ENCODE measurements at regions not wholly inside any gene's neighbourhood (a gene's known extent, or its start where the extent isn't known, plus 50 kb on each side); places are given as distances from the start of the nearest gene placed in this dataset.
A peak's percentile ranks its signal among the peaks of the same experiment; 100 is the strongest.

DNA sequence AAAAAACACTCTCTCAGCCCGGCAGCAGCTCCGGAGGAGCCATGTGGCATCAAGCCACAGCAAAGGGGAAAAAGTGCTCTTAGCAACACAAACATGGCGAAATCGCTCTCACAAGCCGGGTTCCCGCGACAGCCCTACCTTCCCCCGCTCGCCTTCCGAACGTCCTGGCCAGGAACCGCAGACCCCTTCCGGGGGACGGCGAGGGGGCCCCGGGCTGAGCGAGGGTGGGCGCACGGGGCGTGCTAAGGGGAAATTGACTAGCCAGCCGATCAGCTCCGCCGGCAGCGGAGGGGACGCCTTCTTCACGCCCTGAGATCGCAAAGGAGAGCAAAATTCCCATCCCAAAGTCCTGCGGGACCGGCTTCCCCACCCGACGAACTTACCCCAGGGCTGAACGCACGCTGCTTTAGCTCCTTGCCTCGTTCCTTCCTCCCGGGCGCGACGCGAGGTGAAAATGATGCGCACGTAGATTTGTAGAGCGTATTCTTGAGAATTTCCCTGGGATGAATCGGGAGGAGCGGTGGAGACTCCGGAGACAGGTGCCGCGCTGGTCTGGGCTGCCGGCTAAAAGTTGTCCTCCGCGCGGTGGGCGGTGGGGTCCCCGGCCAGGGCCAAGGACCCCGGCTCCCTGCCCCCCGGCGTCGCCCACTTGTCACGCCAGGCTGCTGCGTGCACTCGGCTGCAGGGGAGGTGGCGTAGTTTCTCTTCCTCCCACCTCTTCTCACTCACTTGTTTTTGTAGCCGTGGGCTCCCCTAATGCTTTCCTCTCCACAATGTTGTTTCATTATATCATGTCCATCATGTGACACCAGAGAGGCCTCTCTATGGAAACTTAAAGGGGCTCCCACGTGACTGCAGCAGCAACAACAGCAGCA lies 220.1 kb upstream of the MKLN1 start:
- peak; percentile 91 for DNase-seq

DNA sequence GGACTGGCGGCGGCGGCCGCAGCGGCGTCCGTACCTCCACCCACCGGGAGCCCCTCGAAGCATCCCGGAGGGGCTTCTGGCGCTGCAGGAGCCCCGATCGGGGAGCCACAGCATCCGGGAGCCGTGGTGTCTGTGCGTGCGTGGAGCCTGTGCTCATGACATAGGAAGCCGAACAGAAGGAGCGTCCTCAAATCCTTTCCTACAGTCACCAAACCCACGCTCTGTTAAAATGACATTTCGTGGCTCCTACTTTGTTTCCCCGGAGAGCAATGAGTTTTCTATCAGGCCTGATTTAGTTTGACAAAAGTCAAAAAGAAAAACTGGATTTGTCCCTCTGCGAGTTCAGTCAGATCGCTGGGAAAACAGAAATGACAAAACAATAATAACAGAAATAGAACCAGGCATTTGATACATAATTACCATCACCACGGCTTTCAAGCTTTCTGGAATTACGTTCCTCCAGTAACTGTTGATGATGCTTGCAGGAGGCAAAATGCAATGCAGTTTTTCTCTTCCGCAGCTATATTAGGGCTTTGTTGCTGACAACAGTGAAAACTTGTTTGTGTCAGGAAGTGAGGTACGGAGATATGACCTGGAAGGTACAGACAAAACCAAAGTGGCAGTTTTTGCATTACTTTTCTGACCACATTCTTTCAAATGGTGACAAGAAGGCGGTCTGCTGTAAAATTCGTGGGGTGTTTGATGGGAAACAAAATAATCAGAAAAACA lies 219.3 kb upstream of the MKLN1 start:
- no peaks in the 10 kb centered on the region for H3K9me3 ChIP-seq
- no peak for DNase-seq
- intact Hi-C loops (cut with DNase I) = loop anchor here (5.0 kb wide), 4 partner anchors 36 to 319 kb away; no protein-coding TSS in a partner anchor
- peak overlapping the region; percentile 78 to 99 (median 90) for H3K4me3 ChIP-seq
- 6 to 8% methylated on average over 30 of the region's 30 CpGs for WGBS, 2 donors
- TF ChIP-seq EP300 (IDR thresholded peaks at IDR 0.05) (no peak), POLR2AphosphoS5 (IDR thresholded peaks at IDR 0.05) (peak in 2 of 4 donors; percentile 11 to 34), POLR2A (IDR thresholded peaks at IDR 0.05) (no peak)
- TF ChIP-seq, protein P1, sequence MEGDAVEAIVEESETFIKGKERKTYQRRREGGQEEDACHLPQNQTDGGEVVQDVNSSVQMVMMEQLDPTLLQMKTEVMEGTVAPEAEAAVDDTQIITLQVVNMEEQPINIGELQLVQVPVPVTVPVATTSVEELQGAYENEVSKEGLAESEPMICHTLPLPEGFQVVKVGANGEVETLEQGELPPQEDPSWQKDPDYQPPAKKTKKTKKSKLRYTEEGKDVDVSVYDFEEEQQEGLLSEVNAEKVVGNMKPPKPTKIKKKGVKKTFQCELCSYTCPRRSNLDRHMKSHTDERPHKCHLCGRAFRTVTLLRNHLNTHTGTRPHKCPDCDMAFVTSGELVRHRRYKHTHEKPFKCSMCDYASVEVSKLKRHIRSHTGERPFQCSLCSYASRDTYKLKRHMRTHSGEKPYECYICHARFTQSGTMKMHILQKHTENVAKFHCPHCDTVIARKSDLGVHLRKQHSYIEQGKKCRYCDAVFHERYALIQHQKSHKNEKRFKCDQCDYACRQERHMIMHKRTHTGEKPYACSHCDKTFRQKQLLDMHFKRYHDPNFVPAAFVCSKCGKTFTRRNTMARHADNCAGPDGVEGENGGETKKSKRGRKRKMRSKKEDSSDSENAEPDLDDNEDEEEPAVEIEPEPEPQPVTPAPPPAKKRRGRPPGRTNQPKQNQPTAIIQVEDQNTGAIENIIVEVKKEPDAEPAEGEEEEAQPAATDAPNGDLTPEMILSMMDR (IDR thresholded peaks at IDR 0.05) = no peak
- no peaks in the 10 kb centered on the region for H3K36me3 ChIP-seq
- no peaks in the 10 kb centered on the region for H3K27me3 ChIP-seq
- H3K4me1 ChIP-seq = peaks cover 0 to 53% (median 47%) of the 10 kb centered on the region in 4 donors
- peak overlapping the region; percentile 95 to 100 (median 98) for H3K27ac ChIP-seq

More for the DNA sequence above, 220.1 kb upstream of the MKLN1 start:
- no peaks in the 10 kb centered on the region for H3K36me3 ChIP-seq
- H3K4me1 ChIP-seq = peaks cover 0 to 61% (median 55%) of the 10 kb centered on the region in 4 donors
- intact Hi-C loops (cut with DNase I) = loop anchor here (2.0 to 5.0 kb wide), 5 partner anchors 35 to 320 kb away; no protein-coding TSS in a partner anchor
- H3K27ac ChIP-seq = peak overlapping the region; percentile 95 to 100 (median 98)
- 0% methylated on average over 63 of the region's 63 CpGs for WGBS, 2 donors
- no peaks in the 10 kb centered on the region for H3K27me3 ChIP-seq
- TF ChIP-seq EP300 (IDR thresholded peaks at IDR 0.05) (peak in 1 of 4 donors; percentile 25), POLR2A (IDR thresholded peaks at IDR 0.05) (peak; percentile 67 to 80), POLR2AphosphoS5 (IDR thresholded peaks at IDR 0.05) (peak; percentile 84 to 98 (median 94))
- TF ChIP-seq, protein P1 (IDR thresholded peaks at IDR 0.05) = no peak
- H3K9me3 ChIP-seq = no peaks in the 10 kb centered on the region
- peak overlapping the region; percentile 78 to 99 (median 90) for H3K4me3 ChIP-seq

DNA sequence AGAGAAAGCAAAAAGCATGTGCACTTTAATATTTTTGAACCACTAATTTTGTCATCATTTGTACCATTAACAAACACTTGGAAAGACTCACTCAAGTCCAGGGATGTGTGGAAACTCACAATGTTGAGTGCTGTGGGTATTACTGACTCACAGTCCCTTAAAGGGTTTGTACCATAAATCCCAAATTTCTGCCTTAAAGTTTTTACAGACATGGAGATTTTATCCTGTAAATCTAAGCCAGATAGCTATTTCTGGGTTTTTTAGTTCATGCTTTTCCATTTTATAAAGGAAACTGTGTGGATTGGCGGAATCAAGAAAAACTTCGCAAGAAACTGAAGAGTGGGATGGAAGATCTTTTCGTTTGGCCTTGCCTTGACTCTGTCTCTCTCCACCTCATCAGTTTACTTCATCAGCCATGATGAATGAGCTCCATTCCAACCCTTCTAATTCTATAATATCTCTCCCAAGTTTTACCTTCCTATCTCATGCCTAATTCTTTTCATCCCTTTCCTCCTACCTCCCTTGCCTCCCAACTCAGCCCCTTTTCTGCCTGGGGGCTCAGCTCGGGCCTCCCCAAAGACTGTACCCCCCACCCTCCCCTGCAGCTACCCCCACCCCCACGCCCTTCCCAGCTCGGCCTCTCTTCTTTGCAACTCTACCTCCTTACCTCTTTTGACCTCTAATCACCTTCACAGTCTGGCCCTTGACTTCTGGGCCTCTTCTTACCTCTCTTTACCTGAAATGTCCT lies 218.5 kb upstream of the MKLN1 start:
- H3K27me3 ChIP-seq = no peaks in the 10 kb centered on the region
- no peaks in the 10 kb centered on the region for H3K9me3 ChIP-seq
- WGBS, 2 donors = 61 to 64% methylated on average over 6 of the region's 6 CpGs
- peak overlapping the region; percentile 78 to 99 (median 90) for H3K4me3 ChIP-seq
- intact Hi-C loops (cut with DNase I) = loop anchor here (5.0 kb wide), 4 partner anchors 37 to 318 kb away; no protein-coding TSS in a partner anchor
- no peak for DNase-seq
- H3K36me3 ChIP-seq = no peaks in the 10 kb centered on the region
- peaks cover 0 to 45% (median 39%) of the 10 kb centered on the region in 4 donors for H3K4me1 ChIP-seq
- peak overlapping the region; percentile 95 to 100 (median 98) for H3K27ac ChIP-seq
- TF ChIP-seq POLR2AphosphoS5 (IDR thresholded peaks at IDR 0.05) (no peak), POLR2A (IDR thresholded peaks at IDR 0.05) (no peak), EP300 (IDR thresholded peaks at IDR 0.05) (no peak)
- TF ChIP-seq, protein P1 (IDR thresholded peaks at IDR 0.05) = no peak

DNA sequence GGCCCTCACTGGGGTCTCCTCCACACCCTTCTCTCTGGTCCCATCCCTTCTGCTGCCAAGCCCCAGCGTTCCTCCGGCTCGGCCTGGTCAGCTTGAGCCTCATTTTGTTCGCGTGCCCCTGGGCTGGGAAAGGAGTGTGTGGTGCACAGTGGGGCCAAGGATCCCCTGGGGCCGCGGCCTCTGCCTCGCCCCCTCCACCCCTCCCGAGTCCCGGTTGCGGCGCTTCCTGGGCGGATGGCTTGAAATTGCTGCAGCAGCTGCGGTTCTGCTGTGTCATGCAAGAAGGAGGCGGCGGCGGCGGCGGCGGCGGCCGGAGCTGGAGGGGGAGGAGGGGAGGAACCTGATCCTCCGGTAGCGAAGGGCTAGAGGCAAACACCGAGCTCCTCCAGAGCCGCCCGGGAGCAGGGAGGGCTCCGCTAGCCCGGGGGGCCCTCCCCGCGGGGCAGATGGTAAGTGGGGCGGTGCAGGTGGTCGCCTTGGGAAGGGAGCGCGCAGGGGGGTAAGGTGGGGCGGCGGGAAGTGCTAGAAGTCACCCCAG lies 217.8 kb upstream of the MKLN1 start:
- peak overlapping the region; percentile 95 to 100 (median 98) for H3K27ac ChIP-seq
- peaks cover 0 to 39% (median 33%) of the 10 kb centered on the region in 4 donors for H3K4me1 ChIP-seq
- no peaks in the 10 kb centered on the region for H3K27me3 ChIP-seq
- H3K36me3 ChIP-seq = no peaks in the 10 kb centered on the region
- WGBS, 2 donors = 1% methylated on average over 37 of the region's 37 CpGs
- H3K9me3 ChIP-seq = no peaks in the 10 kb centered on the region
- peak; percentile 92 for DNase-seq
- peak overlapping the region; percentile 67 to 98 (median 80) for H3K4me3 ChIP-seq
- intact Hi-C loops (cut with DNase I) = loop anchor here (5.0 kb wide), 4 partner anchors 38 to 317 kb away; no protein-coding TSS in a partner anchor
- TF ChIP-seq EP300 (IDR thresholded peaks at IDR 0.05) (peak in 1 of 4 donors; percentile 63), POLR2A (IDR thresholded peaks at IDR 0.05) (peak; percentile 1 to 16), POLR2AphosphoS5 (IDR thresholded peaks at IDR 0.05) (peak in 3 of 4 donors; percentile 68 to 84 (median 71))
- TF ChIP-seq, protein P1 (IDR thresholded peaks at IDR 0.05) = no peak

Measured in sigmoid colon (tissue), 6 donors.